Tibial artery (tissue), 4 donors: ENCODE measurements at regions not wholly inside any gene's neighbourhood (a gene's known extent, or its start where the extent isn't known, plus 50 kb on each side); places are given as distances from the start of the nearest gene placed in this dataset.

Experiments
- DNase-seq, 2 donors: peaks; one replicate each; pipeline ENCODE4 v3.0.0-alpha.2; 2019
- H3K27ac ChIP-seq, 2 donors: fragments of 200-600 bp; sonication (generic) in 1 of 2; 1 replicate in 1 of 2; 2 replicates in 1 of 2; pipeline ENCODE4 v1.5.1; 2018 to 2019; ENCODE audit warnings: mild to moderate bottlenecking in 1 of 2
- H3K27me3 ChIP-seq, 2 donors: fragments of 200-600 bp; sonication (generic) in 1 of 2; one replicate each; pipeline versions ENCODE4 v1.5.1 to v1.6.0; 2016 to 2019
- H3K36me3 ChIP-seq, 3 donors: fragments of 200-600 bp; sonication (generic) in 2 of 3; one replicate each; pipeline ENCODE4 v1.5.1; 2016 to 2019; ENCODE audit warnings: mild to moderate bottlenecking in 2 of 3
- H3K4me1 ChIP-seq, 4 donors: fragments of 200-600 bp; sonication (generic) in 2 of 4; 1 replicate in 3 of 4; 2 replicates in 1 of 4; pipeline ENCODE4 v1.5.1; 2016 to 2019
- H3K4me3 ChIP-seq, 2 donors: fragments of 200-600 bp; sonication (generic) in 1 of 2; 1 replicate in 1 of 2; 2 replicates in 1 of 2; pipeline ENCODE4 v1.5.1; 2018 to 2019; ENCODE audit warnings: mild to moderate bottlenecking in 2 of 2
- H3K9me3 ChIP-seq, 3 donors: fragments of 200-600 bp; sonication (generic) in 1 of 3; one replicate each; pipeline ENCODE4 v1.5.1; 2016 to 2019
- intact Hi-C: fragments of 100-400 bp; cut with DNase I; formaldehyde crosslinking; loops from one replicate; pipeline ENCODE4 v1.15.0; 2023; ENCODE audit warnings: low total_unique reads
- TF ChIP-seq, protein P1 (sequence below), 2 experiments: fragments of 200-600 bp in 1 of 2; fragments of 450-650 bp in 1 of 2; IDR thresholded peaks; one replicate each; pipeline ENCODE4 v1.5.1; 2017 to 2019; ENCODE audit warnings: antibody characterized with exemption in 2 of 2, mild to moderate bottlenecking in 1 of 2, moderate library complexity in 1 of 2

DNA sequence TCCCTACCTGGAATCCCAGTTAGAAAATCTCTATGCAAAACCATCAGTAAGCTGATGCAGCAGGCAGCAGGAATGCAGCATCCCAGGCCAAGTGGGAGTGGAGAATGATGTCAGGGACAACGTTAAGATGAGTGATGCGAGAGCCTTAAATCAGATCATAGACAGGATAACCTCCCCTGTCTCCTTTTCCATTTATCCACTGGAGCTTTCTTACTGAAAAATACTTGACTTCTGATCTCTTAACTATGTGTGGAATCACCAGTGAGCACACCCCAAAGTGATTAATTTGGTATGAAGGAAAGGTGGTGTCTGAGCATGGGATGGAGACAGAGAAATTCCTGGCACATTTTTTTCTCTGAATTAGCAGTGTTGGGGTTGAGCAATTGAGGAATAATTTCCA lies 98.0 kb downstream of the RND3 start:
- H3K4me1 ChIP-seq, result no peaks in the 10 kb centered on the region
- H3K36me3 ChIP-seq, result no peaks in the 10 kb centered on the region
- peaks cover 0 to 10% (median 0%) of the 10 kb centered on the region in 3 donors for H3K9me3 ChIP-seq
- H3K27me3 ChIP-seq, result no peaks in the 10 kb centered on the region
- no peak overlapping the region for H3K4me3 ChIP-seq
- H3K27ac ChIP-seq, result no peak overlapping the region
- intact Hi-C loops, result no loop called here
- DNase-seq, result no peak
- TF ChIP-seq, protein P1, sequence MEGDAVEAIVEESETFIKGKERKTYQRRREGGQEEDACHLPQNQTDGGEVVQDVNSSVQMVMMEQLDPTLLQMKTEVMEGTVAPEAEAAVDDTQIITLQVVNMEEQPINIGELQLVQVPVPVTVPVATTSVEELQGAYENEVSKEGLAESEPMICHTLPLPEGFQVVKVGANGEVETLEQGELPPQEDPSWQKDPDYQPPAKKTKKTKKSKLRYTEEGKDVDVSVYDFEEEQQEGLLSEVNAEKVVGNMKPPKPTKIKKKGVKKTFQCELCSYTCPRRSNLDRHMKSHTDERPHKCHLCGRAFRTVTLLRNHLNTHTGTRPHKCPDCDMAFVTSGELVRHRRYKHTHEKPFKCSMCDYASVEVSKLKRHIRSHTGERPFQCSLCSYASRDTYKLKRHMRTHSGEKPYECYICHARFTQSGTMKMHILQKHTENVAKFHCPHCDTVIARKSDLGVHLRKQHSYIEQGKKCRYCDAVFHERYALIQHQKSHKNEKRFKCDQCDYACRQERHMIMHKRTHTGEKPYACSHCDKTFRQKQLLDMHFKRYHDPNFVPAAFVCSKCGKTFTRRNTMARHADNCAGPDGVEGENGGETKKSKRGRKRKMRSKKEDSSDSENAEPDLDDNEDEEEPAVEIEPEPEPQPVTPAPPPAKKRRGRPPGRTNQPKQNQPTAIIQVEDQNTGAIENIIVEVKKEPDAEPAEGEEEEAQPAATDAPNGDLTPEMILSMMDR (IDR thresholded peaks at IDR 0.05), result no peak

DNA sequence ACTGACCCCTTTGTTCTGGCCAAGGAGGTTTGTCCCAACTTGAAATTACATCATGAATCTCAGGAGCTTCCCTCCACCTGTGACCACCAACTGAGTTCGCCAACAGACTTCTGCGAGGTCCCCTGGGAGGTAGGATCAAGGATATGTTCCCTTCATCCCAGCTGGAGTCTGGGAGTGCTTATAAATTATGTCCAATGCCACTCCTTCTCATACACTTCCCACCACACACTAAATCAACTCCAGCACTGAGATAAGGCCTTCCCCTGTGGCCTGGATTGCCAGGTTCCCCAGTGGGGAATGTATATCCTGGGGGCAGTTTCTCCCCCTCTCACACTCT lies 99.2 kb downstream of the RND3 start:
- Histone ChIP-seq H3K27me3 (no peaks in the 10 kb centered on the region), H3K4me3 (no peak overlapping the region), H3K9me3 (peaks cover 0 to 11% (median 0%) of the 10 kb centered on the region in 3 donors), H3K27ac (no peak overlapping the region), H3K36me3 (no peaks in the 10 kb centered on the region), H3K4me1 (no peaks in the 10 kb centered on the region)
- TF ChIP-seq, protein P1 (IDR thresholded peaks at IDR 0.05), result no peak
- DNase-seq, result no peak
- intact Hi-C loops, result no loop called here

DNA sequence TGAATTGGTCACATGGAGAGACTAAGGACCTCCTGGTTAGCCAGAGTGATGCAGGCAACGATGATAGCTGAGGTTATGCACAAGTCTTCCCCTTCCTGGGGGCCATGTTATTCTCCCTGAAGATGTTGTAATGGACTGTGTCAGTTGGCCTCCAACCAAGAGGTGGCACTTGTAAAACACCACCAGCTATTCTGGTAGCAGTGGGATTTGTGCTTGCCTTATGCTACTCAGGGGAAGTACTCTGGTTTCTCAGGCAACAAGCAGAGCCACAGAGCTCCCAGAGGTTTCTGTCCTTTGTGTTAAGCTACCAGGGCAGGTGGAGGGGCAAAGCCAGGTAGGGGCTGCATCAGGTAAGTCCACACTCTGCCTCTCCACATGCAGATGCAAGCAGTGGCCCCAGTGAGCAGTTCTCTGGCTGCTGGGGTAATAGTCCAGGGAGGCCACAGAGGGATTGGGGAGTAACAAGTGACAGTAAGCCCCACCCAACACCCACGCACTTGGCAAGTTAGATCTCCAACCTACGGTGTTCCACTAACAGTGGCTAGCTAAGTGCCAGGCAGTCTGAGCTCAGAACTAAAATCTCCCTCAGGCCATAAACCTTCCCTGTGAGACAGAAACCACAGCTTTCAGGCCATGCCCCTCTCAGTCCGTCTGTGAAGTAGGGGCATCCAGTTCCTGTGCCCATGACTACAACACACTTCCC lies 99.7 kb downstream of the RND3 start:
- no peak for DNase-seq
- Histone ChIP-seq H3K36me3 (no peaks in the 10 kb centered on the region), H3K4me1 (no peaks in the 10 kb centered on the region), H3K27me3 (no peaks in the 10 kb centered on the region), H3K9me3 (peaks cover 0 to 13% (median 0%) of the 10 kb centered on the region in 3 donors), H3K27ac (no peak overlapping the region), H3K4me3 (no peak overlapping the region)
- intact Hi-C loops, result no loop called here
- TF ChIP-seq, protein P1 (IDR thresholded peaks at IDR 0.05), result no peak

DNA sequence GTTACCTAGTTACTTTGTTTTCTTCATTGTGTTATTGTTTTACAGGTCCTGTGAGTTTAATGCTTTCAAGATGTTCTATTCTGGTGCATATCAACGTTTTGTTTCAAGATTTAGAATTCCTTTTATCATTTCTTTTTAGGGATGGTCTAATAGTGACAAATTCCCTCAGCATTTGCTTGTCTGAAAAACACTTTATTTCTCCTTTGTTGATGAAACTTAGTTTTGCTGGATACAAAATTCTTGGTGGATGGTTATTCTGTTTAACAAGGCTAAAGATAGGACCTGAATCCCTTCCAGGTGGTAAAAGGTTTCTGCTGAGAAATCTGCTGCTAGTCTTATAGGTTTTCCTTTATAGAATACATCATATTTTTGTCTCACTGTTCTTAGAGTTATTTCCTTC lies 102.3 kb downstream of the RND3 start:
- no peak for DNase-seq
- peaks cover 0 to 19% (median 0%) of the 10 kb centered on the region in 3 donors for H3K9me3 ChIP-seq
- H3K27me3 ChIP-seq, result no peaks in the 10 kb centered on the region
- H3K36me3 ChIP-seq, result no peaks in the 10 kb centered on the region
- H3K4me3 ChIP-seq, result no peak overlapping the region
- H3K4me1 ChIP-seq, result no peaks in the 10 kb centered on the region
- intact Hi-C loops, result no loop called here
- no peak overlapping the region for H3K27ac ChIP-seq
- TF ChIP-seq, protein P1 (IDR thresholded peaks at IDR 0.05), result no peak

DNA sequence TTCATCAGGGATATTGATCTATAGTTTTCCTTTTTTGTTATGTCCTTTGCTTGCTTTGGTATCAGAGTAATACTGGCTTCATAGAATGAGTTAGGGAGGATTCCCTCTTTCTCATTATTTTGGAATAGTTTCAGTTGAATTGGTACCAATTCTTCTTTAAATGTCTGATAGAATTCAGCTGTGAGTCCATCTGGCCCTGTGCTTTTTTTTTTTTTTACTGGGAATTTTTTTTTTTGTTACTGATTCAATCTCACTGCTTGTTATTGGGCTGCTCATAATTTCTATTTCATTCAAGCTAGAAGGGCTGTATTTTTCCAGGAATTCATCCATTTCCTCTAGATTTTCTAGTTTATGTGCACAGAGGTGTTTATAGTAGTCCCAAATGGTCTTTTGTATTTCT lies 103.9 kb downstream of the RND3 start:
- H3K4me3 ChIP-seq, result no peak overlapping the region
- DNase-seq, result no peak
- H3K9me3 ChIP-seq, result peaks cover 0 to 19% (median 0%) of the 10 kb centered on the region in 3 donors
- TF ChIP-seq, protein P1 (IDR thresholded peaks at IDR 0.05), result no peak
- intact Hi-C loops, result no loop called here
- no peaks in the 10 kb centered on the region for H3K4me1 ChIP-seq
- no peaks in the 10 kb centered on the region for H3K27me3 ChIP-seq
- H3K36me3 ChIP-seq, result no peaks in the 10 kb centered on the region
- H3K27ac ChIP-seq, result no peak overlapping the region

DNA sequence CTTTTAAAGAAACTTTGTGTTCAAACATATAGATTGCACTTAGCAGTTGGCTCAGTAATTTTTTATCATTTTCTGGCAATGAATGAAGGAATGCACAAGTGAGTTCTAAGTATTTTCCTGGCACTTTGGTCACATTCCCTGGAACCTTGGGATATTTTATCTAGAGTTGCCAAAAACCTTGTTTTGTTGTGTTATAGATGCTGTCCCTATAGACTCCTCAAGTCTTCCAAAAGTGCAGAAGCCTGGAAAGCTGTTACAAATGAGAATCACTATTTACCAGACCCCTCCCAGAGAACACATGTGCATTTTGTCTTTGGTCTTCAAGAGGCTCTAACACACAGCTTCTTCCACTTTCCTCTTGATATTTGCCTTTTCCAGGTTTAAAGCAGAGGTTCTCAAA lies 108.3 kb downstream of the RND3 start:
- Histone ChIP-seq H3K36me3 (no peaks in the 10 kb centered on the region), H3K27ac (no peak overlapping the region), H3K4me1 (no peaks in the 10 kb centered on the region), H3K9me3 (peaks cover 0 to 9% (median 0%) of the 10 kb centered on the region in 3 donors), H3K4me3 (no peak overlapping the region), H3K27me3 (no peaks in the 10 kb centered on the region)
- intact Hi-C loops, result no loop called here
- DNase-seq, result no peak
- TF ChIP-seq, protein P1 (IDR thresholded peaks at IDR 0.05), result no peak
